ENCODE measurements at regions not wholly inside any gene's neighbourhood (a gene's known extent, or its start where the extent isn't known, plus 50 kb on each side); places are given as distances from the start of the nearest gene placed in this dataset.
"Not testable (repeated sequence)": the region's sequence is repeated elsewhere in the genome, so short reads cannot be mapped to it uniquely, and the experiment has no call there.

- DNase-seq (ENCODE audit: insufficient read length, low spot score), result no peak
- no peak for FAIRE-seq
Observed at GRCh38 chr2:4024605-4025004, 321.2 kb downstream of the DCDC2C start.

DNA sequence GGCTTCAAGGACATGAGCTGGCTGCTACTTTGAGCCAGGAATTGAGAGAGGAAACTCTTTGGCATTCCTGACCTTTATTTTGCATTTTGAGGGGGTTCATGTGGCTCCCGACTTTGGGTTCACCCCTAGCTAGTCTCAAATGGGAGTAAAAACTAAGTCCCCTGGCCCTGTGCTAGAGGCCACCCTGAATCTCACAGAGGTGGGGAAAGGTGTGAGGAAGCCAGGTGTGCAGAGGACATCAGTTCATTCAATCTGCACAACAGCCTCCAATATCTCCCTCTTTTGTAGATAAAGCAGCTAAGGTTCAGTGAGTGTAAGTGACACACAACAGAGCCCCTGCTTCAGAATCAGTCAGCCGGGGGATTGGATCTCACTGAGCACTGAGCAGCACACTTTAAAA lies 325.7 kb downstream of the DCDC2C start:
- no peak for FAIRE-seq
- no peak for DNase-seq (ENCODE audit: insufficient read length, low spot score)

DNA sequence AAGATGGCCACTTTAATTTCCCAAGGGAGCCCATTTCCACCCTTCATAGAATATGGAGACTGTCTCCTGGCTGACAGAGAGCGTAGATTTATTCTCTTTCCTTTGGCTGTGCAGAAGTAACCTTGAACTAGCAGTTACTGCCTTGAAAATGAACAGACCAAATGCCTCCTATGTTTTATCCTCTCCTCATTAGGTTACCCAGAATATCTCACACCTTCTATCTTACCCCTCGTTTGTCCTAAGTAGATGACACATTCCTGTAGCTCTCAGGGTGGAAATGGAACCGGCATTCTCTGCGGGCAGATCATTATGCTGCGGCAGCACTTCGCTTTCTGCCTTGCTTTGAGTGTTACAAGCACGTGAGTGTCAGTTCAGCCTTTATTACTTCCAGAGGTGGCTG lies 336.5 kb downstream of the DCDC2C start:
- DNase-seq (ENCODE audit: insufficient read length, low spot score) (no peak), FAIRE-seq (no peak)

- FAIRE-seq (no peak), DNase-seq (ENCODE audit: insufficient read length, low spot score) (no peak)
Observed at GRCh38 chr2:4047961-4048891, 344.9 kb downstream of the DCDC2C start.

DNA sequence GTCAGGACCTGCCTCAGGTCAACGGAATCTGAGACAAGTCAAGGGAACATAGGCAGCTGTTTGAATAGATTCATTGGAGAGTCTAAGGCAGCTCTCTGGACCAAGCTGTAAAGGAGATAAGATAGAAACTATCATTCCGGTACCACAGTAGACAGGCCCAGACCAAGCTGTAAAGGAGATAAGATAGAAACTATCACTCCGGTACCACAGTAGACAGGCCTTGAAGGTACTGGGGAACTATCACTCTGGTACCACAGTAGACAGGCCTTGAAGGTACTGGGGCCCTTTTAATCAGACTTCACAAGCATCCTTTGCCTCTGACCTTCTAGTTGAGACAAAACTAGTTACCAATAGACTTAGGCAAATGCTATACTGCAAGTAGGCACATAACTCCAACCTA lies 346.1 kb downstream of the DCDC2C start:
- no peak for FAIRE-seq
- DNase-seq (ENCODE audit: insufficient read length, low spot score), result no peak

DNA sequence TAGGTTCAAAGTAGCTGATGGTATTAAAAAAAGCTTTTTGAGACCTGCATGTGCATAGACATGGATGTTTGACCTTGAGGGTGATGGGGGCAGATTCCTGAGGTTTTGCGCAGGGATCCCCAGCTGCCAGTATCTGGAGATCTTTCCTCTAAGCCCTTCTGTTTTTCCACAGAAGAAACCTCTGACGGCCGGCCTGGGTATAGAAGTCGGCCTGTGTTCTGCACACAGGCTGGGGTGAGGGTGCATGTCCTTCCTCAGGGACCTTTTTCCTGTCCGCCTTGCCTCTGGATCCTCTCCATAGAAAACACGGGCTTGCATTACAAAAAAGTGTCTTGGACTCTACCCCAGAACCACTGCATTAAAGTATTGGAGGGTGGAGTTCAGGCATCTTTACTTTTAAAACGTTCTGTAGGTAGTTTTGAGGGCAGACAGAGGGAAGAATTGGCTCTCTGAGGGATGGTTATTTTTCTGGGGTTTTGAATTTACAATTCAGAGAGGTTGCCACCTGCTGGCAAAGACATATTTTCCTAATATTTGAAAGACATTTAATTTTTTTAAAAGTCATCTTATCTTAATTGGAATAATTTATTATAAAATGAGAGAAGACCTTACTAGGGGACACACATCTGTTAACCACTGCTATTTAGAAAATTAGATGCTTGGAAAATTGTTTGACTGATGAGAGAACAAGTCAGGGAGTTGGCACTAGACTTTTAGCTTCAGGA lies 350.6 kb downstream of the DCDC2C start:
- no peak for DNase-seq (ENCODE audit: insufficient read length, low spot score)

GRCh38 chr2:4066217-4066616 lies 362.8 kb downstream of the DCDC2C start:
- DNase-seq (ENCODE audit: insufficient read length, low spot score) (no peak), FAIRE-seq (no peak)

More for the DNA sequence above, 350.6 kb downstream of the DCDC2C start:
- FAIRE-seq, result no peak

GRCh38 chr2:4073026-4073569 lies 369.7 kb downstream of the DCDC2C start:
- DNase-seq (ENCODE audit: insufficient read length, low spot score) (no peak), FAIRE-seq (no peak)

GRCh38 chr2:4077017-4077416 lies 373.6 kb downstream of the DCDC2C start:
- no peak for DNase-seq (ENCODE audit: insufficient read length, low spot score)

DNA sequence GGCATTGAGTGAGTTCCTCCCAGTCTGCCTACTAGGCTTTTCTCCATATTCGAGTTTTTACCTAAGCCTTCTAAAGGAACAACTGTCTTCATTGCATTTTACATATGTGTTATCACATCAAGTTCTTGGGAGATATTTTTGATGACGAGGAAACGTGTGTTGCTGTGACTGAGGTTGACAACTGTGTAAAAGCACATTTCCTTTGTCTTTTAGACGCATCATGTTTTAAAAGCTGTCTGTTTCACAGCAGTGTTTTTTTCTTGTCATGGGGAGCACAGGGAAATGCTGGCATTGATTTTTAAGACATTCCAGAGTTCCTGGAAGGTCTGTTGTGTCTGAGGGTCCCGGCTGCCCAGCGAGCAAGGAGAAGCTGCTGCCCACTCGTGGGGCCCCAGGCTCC lies 381.8 kb downstream of the DCDC2C start:
- DNase-seq (ENCODE audit: insufficient read length, low spot score) (no peak), FAIRE-seq (no peak)

More at GRCh38 chr2:4077017-4077416, 373.6 kb downstream of the DCDC2C start:
- FAIRE-seq, result no peak

DNA sequence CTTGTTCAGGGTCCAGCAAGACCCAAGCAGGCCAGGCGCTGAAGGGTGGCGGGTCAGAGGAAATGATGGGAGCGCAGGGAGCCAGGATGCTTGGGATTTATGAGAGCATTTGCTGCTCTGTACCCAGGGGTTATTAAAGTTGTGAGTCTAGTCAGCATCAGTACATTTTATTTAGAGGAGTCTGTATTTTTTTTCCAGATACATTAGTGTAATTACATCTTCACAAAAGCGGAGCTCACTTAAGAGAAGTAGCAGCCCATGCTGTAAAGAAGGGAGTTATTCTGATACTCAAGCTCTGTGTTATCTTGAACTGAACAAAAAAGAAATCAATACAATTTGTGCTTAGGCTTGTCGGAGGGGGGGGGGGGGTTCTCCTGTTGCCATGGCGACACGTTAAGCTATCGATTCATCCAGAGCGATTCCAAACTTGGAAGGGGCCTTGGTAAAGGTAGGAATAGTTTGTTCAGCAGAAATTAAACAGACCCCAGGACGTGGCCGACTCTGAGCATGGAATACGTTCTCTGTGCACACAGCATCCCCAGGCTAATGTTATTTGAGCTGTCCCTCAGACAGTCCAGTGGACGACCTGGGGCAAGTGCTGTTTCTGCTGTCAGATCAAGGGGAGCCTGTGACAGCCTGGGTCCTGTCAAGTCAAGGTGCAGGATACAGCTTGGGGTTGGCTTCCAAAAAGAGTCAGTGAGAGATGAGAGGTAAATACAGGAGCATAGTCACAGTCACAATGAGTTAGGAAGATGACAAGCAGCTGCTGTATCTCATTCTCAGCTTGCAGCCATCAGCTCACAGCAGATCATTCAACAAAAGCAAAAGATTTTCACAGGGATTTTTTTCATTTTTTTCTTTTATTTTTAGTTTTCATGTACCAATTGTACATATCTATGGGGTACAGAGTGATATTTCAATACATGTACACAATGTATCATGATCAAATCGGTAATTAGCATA lies 387.6 kb downstream of the DCDC2C start:
- DNase-seq (ENCODE audit: insufficient read length, low spot score), result no peak
- no peak for FAIRE-seq

DNA sequence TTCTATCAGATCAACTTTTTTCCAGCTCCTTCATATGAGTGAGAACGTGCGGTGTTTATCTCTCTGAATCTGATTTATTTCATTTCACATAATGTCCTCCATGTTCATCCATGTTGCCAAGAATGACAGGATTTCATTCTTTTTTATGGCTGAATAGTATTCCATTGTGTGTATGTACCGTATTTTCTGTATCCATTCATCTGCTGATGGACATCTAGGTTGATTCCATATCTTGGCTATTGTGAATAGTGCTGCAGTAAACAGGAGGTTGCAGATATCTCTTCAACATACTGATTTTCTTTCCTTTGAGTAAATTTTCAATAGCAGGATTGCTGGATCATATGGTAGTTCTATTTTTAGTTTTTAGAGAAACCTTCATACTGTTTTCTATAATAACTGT lies 388.5 kb downstream of the DCDC2C start:
- no peak for FAIRE-seq
- DNase-seq (ENCODE audit: insufficient read length, low spot score), result no peak

GRCh38 chr2:4094743-4095142 lies 391.4 kb downstream of the DCDC2C start:
- DNase-seq (ENCODE audit: insufficient read length, low spot score) (no peak), FAIRE-seq (no peak)

DNA sequence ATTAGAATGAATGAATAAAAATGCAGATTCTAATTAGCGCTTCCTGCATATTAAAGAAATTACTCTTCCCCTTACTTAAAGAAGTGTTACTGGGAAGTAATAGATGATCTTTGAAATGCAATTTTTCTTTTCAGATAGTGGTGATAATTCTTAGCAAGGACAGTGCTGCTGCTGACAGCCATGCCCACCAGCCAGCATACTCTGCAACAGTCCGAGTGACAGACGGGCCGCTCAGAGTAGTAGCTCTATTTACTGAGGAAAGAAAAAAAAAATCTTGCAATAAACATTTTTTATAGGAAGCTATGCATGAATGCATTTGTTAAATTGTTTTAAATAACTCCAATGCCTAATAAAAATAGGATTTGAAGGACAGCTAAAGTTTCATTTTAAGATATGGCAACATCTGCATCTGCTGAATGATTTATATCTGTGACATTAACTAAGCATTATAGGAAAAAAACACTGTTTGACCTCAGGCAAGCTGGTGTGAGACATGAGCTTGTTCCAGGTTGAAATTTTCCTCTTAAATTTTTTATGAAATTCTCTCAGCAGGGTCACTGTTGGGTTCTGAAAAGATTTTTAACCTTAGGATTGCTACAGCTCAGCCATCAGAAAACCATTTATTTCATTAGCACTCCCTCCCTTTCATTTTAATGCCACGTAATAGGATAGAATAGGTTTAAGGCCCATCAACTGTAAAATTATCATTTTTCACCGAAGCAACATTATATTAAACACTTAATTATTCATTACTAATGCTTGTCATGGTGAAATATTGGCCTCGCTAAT lies 393.8 kb downstream of the DCDC2C start:
- no peak for DNase-seq (ENCODE audit: insufficient read length, low spot score)
- no peak for FAIRE-seq

DNA sequence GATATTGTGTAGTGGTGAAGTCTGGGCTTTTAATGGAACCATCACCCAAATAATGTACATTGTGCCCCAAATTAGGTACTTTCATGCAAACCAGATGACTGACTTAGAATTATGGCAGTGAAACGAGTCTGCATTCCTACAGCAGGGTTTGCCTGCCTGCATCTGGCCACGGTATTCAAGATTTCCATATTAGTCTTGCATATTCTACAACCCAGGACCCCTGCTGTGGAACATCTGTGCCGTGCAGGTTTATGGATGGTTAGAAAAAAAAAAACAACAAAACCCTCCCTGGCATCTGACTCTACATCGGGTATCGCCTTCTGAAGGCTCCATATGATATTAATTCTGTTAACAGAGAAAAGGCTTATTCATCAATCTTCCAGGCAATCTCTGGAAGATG lies 394.8 kb downstream of the DCDC2C start:
- FAIRE-seq (no peak), DNase-seq (ENCODE audit: insufficient read length, low spot score) (no peak)

GRCh38 chr2:4101936-4102335 lies 398.6 kb downstream of the DCDC2C start:
- DNase-seq (ENCODE audit: insufficient read length, low spot score), result no peak
- no peak for FAIRE-seq

- FAIRE-seq (no peak), DNase-seq (ENCODE audit: insufficient read length, low spot score) (no peak)
Observed at GRCh38 chr2:4107179-4107578, 403.8 kb downstream of the DCDC2C start.

GRCh38 chr2:4110273-4110672 lies 406.9 kb downstream of the DCDC2C start:
- FAIRE-seq (no peak), DNase-seq (ENCODE audit: insufficient read length, low spot score) (no peak)

- FAIRE-seq; DNase-seq (ENCODE audit: insufficient read length, low spot score): not testable (repeated sequence)
Observed at GRCh38 chr2:4115435-4115834, 412.1 kb downstream of the DCDC2C start.

GRCh38 chr2:4122726-4123125 lies 419.4 kb downstream of the DCDC2C start:
- DNase-seq (ENCODE audit: insufficient read length, low spot score), result no peak

More at GRCh38 chr2:4122726-4123125, 419.4 kb downstream of the DCDC2C start:
- FAIRE-seq, result no peak
